Stimulated activated memory B cell treated with anti-CD40 and anti-IgM and Interleukin-4, amounts not matched to agents 10 μg/mL and 1 μg/mL and 100 μg/mL, for 72 hours (primary cell): ENCODE measurements at regions not wholly inside any gene's neighbourhood (a gene's known extent, or its start where the extent isn't known, plus 50 kb on each side); places are given as distances from the start of the nearest gene placed in this dataset.

ENCODE experiments used
- ATAC-seq: fragments of 150-1000 bp; cut with Tn5 transposase; 2 replicates; pipeline ENCODE4 v1.10.0; 2021
- H3K27ac Mint-ChIP-seq: one replicate; pipeline ENCODE4 v1.8.0; 2022; ENCODE audit warnings: mild to moderate bottlenecking, mixed read lengths
- H3K27me3 Mint-ChIP-seq: one replicate; pipeline ENCODE4 v1.8.0; 2022; ENCODE audit warnings: mixed read lengths
- H3K36me3 Mint-ChIP-seq: one replicate; pipeline ENCODE4 v1.8.0; 2022; ENCODE audit warnings: mixed read lengths
- H3K4me1 Mint-ChIP-seq: one replicate; pipeline ENCODE4 v1.8.0; 2022; ENCODE audit warnings: mixed read lengths
- H3K4me3 Mint-ChIP-seq: one replicate; pipeline ENCODE4 v1.8.0; 2022; ENCODE audit warnings: mild to moderate bottlenecking, moderate library complexity, mixed read lengths
- H3K9me3 Mint-ChIP-seq: one replicate; pipeline ENCODE4 v1.8.0; 2022; ENCODE audit warnings: mixed read lengths

- H3K36me3 Mint-ChIP-seq = no peaks in the 10 kb centered on the region
- H3K27me3 Mint-ChIP-seq = peaks cover 48% of the 10 kb centered on the region
- H3K4me1 Mint-ChIP-seq = no peaks in the 10 kb centered on the region
- no peak overlapping the region for H3K27ac Mint-ChIP-seq
- no peak overlapping the region for H3K4me3 Mint-ChIP-seq
- no peaks in the 10 kb centered on the region for H3K9me3 Mint-ChIP-seq
- ATAC-seq = no peak
These were observed 121.1 kb downstream of the FOXD2 start for GRCh38 chr1:47558601-47559593.

- Mint-ChIP-seq H3K4me3 (no peak overlapping the region), H3K27me3 (peaks cover 36% of the 10 kb centered on the region), H3K27ac (no peak overlapping the region), H3K9me3 (no peaks in the 10 kb centered on the region), H3K36me3 (no peaks in the 10 kb centered on the region), H3K4me1 (no peaks in the 10 kb centered on the region)
- ATAC-seq = no peak
These were observed 122.3 kb downstream of the FOXD2 start for GRCh38 chr1:47559944-47560695.

- Mint-ChIP-seq H3K4me1 (no peaks in the 10 kb centered on the region), H3K9me3 (no peaks in the 10 kb centered on the region), H3K36me3 (no peaks in the 10 kb centered on the region), H3K4me3 (no peak overlapping the region), H3K27me3 (peaks cover 24% of the 10 kb centered on the region), H3K27ac (no peak overlapping the region)
- ATAC-seq = no peak
These were observed 123.7 kb downstream of the FOXD2 start for GRCh38 chr1:47561523-47562007.

DNA sequence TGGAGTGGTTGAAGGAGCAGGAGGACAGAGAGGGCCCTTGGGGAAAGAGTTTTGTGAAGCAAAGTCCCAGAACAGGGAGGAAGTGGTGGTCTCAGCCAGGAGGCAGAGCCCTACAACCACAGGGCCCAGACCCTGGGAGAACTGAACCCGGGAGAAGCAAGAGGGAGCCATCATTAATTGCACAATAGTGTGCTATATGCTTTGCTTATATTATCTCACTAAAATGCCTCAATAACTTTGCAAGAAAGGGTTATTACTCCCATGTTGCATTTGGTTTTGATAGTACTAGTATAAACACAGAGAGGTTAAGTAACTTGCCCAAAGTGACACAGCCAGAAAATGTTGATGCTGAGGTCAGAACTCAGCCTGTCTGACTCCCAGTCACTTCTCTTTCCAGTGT, 124.3 kb downstream of the FOXD2 start:
- Mint-ChIP-seq H3K27me3 (peaks cover 21% of the 10 kb centered on the region), H3K4me1 (no peaks in the 10 kb centered on the region)

GRCh38 chr1:47562799-47563198, 125.0 kb downstream of the FOXD2 start:
- Mint-ChIP-seq H3K27ac (no peak overlapping the region), H3K27me3 (peaks cover 21% of the 10 kb centered on the region), H3K36me3 (no peaks in the 10 kb centered on the region), H3K4me1 (no peaks in the 10 kb centered on the region), H3K4me3 (no peak overlapping the region), H3K9me3 (no peaks in the 10 kb centered on the region)
- ATAC-seq = no peak

More for the DNA sequence above, 124.3 kb downstream of the FOXD2 start:
- no peaks in the 10 kb centered on the region for H3K36me3 Mint-ChIP-seq
- ATAC-seq = no peak
- no peak overlapping the region for H3K4me3 Mint-ChIP-seq
- no peak overlapping the region for H3K27ac Mint-ChIP-seq
- H3K9me3 Mint-ChIP-seq = no peaks in the 10 kb centered on the region

DNA sequence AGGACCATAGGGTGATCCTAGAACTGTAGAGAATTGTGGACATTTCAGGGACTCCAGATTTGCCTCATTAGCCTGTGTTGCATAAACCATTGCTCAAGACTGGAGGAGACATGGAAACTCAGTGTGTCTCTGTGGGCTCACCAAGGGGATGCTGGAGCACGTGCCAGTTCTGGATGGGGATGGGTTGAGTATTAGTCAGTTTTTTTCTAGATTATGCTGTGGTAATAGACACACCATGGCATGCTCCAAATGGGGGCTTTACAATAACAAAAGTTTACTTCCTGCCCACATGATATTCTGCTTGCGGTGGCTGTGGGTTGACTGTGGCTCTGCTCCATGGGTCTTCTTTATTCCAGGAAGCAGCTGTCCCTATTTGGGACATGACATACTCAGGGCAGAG, 125.4 kb downstream of the FOXD2 start:
- H3K36me3 Mint-ChIP-seq = no peaks in the 10 kb centered on the region
- H3K27me3 Mint-ChIP-seq = peaks cover 21% of the 10 kb centered on the region
- no peak overlapping the region for H3K27ac Mint-ChIP-seq
- no peak overlapping the region for H3K4me3 Mint-ChIP-seq
- no peaks in the 10 kb centered on the region for H3K9me3 Mint-ChIP-seq
- no peak for ATAC-seq
- H3K4me1 Mint-ChIP-seq = no peaks in the 10 kb centered on the region

DNA sequence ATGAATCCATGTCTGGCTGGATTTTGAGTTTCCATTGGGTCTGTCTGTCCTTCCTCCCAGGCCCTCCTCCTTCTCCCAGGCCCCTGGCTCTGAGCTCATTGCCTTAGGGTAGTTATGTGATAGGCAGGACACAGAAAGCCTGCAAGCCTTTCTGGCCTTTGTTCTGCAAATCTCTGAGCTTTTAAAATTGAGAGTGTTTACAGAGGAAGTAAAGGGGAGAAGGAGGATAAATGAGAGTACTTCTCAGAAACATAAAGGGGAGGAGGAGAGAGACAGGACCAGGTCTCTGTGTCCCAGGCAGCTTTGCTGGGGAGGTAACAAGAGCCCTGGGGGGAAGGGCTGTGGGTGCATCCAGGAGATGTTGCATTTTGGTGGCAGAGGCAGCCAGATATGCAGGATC, 126.7 kb downstream of the FOXD2 start:
- no peaks in the 10 kb centered on the region for H3K9me3 Mint-ChIP-seq
- peaks cover 30% of the 10 kb centered on the region for H3K27me3 Mint-ChIP-seq
- ATAC-seq = no peak
- H3K36me3 Mint-ChIP-seq = no peaks in the 10 kb centered on the region
- no peak overlapping the region for H3K27ac Mint-ChIP-seq
- no peak overlapping the region for H3K4me3 Mint-ChIP-seq
- H3K4me1 Mint-ChIP-seq = no peaks in the 10 kb centered on the region

DNA sequence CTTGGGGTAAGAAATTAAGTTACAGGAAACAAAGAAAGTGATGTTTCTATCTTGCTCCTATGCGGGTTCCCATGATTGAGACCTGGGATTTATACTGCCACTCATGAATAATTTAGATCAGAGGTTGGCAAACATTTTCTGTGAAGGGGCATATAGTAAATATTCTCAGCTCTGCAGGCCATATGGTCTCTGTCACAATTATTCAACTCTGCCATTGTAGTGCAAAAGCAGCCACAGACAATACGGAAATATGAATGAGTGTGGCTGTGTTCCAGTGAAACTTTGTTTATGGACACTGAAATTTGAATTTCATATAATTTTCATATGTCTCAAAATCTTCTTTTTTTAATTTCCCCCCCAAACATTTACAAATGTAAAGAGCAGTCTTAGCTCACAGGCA, 127.2 kb downstream of the FOXD2 start:
- no peaks in the 10 kb centered on the region for H3K4me1 Mint-ChIP-seq
- H3K27me3 Mint-ChIP-seq = peaks cover 31% of the 10 kb centered on the region
- no peaks in the 10 kb centered on the region for H3K36me3 Mint-ChIP-seq
- H3K9me3 Mint-ChIP-seq = no peaks in the 10 kb centered on the region
- H3K4me3 Mint-ChIP-seq = no peak overlapping the region
- no peak overlapping the region for H3K27ac Mint-ChIP-seq
- ATAC-seq = no peak

DNA sequence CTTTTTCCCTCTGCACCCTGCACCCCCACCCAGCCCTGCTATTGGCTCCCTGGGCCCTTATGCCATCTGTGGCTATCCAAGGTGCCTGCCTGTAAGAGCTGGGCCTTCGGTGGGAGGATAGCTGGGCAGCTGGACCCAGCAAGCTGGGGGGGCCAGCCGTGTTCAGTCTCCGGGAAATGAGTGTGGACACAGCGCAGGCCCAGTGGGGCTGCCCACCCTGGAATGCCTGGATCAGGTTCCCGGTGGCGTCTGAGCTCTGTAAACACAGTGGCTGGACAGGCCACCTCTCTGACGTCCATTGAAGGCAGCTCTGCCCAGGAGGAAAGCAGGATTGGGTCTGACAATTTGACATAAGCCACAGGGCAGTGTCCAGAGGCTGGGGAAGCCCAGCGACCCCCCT, 127.8 kb downstream of the FOXD2 start:
- Mint-ChIP-seq H3K4me1 (no peaks in the 10 kb centered on the region), H3K9me3 (no peaks in the 10 kb centered on the region)

GRCh38 chr1:47568763-47569162, 130.9 kb downstream of the FOXD2 start:
- Mint-ChIP-seq H3K4me3 (no peak overlapping the region), H3K4me1 (no peaks in the 10 kb centered on the region), H3K36me3 (no peaks in the 10 kb centered on the region), H3K27me3 (peaks cover 18% of the 10 kb centered on the region), H3K9me3 (no peaks in the 10 kb centered on the region), H3K27ac (no peak overlapping the region)
- ATAC-seq = no peak

More for the DNA sequence above, 127.8 kb downstream of the FOXD2 start:
- Mint-ChIP-seq H3K36me3 (no peaks in the 10 kb centered on the region), H3K27me3 (peaks cover 37% of the 10 kb centered on the region), H3K27ac (no peak overlapping the region), H3K4me3 (no peak overlapping the region)
- ATAC-seq = no peak

- no peaks in the 10 kb centered on the region for H3K4me1 Mint-ChIP-seq
- no peak overlapping the region for H3K27ac Mint-ChIP-seq
- no peak overlapping the region for H3K4me3 Mint-ChIP-seq
- H3K9me3 Mint-ChIP-seq = no peaks in the 10 kb centered on the region
- H3K27me3 Mint-ChIP-seq = peaks cover 18% of the 10 kb centered on the region
- H3K36me3 Mint-ChIP-seq = no peaks in the 10 kb centered on the region
- ATAC-seq = no peak
These were observed 131.4 kb downstream of the FOXD2 start for GRCh38 chr1:47569261-47569660.

DNA sequence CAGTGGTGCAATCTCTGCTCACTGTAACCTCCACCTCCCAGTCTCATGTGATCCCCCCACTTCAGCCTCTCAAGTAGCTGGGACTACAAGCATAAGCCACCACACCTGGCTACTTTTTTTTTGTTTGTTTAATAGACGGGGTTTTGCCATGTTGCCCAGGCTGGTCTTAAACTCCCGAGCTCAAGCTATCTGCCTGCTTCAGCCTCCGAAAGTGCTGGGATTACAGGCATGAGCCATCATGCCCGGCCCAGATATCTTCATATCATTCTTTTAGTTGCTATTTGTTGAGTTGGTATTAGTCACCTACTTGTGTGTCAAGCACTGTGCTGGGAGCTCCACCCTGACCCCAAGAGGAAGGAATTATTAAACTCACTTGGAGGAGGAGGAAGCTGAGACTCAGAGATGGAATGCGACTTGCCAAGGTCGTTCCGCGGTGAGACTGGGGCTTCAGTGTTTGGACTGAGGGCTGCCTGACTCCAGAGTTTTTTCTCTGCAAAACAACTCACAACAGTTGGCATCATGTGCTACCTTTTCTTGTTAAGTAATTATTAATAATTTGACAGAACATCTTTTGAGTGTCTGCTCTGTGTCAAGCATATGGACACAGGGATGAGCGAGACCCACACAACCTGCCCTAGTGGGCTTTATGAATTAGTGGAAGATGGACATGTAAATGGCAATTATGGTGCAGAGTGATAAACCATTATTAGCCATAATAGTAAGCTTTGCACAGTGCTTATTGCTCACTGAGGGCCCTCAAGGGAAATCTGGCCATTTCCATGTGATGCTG, 132.0 kb downstream of the FOXD2 start:
- ATAC-seq = no peak
- H3K27me3 Mint-ChIP-seq = peaks cover 18% of the 10 kb centered on the region
- no peak overlapping the region for H3K4me3 Mint-ChIP-seq
- H3K27ac Mint-ChIP-seq = no peak overlapping the region
- H3K36me3 Mint-ChIP-seq = no peaks in the 10 kb centered on the region
- no peaks in the 10 kb centered on the region for H3K9me3 Mint-ChIP-seq
- no peaks in the 10 kb centered on the region for H3K4me1 Mint-ChIP-seq

GRCh38 chr1:47571161-47571560, 133.3 kb downstream of the FOXD2 start:
- Mint-ChIP-seq H3K4me1 (no peaks in the 10 kb centered on the region), H3K27ac (no peak overlapping the region), H3K4me3 (no peak overlapping the region), H3K36me3 (no peaks in the 10 kb centered on the region), H3K27me3 (peaks cover 24% of the 10 kb centered on the region), H3K9me3 (no peaks in the 10 kb centered on the region)
- no peak for ATAC-seq

DNA sequence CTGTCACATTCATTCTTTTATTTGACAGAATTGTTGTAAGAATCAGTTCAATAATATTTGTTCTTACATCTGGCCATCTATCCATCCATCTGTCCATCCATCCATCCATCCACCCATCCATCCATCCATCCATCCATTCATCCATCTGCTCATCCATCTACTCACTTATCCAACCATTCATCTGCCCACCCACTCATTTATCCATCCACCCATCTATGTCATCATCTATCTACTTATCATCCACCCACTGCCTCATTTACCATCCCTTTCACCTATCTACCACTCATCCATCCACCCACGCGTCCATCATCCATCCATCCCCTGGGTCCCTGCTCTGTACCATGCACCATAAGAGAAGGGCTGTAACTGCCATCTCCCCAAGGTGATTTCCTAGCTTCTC, 134.1 kb downstream of the FOXD2 start:
- H3K27me3 Mint-ChIP-seq = peaks cover 29% of the 10 kb centered on the region
- no peaks in the 10 kb centered on the region for H3K9me3 Mint-ChIP-seq

More for the DNA sequence above, 134.1 kb downstream of the FOXD2 start:
- H3K27ac Mint-ChIP-seq = no peak overlapping the region
- no peaks in the 10 kb centered on the region for H3K4me1 Mint-ChIP-seq
- no peak overlapping the region for H3K4me3 Mint-ChIP-seq
- no peak for ATAC-seq
- no peaks in the 10 kb centered on the region for H3K36me3 Mint-ChIP-seq
